Ureter (tissue), 1 donor: ENCODE measurements at regions not wholly inside any gene's neighbourhood (a gene's known extent, or its start where the extent isn't known, plus 50 kb on each side); places are given as distances from the start of the nearest gene placed in this dataset.
A peak's percentile ranks its signal among the peaks of the same experiment; 100 is the strongest.
"Not testable (repeated sequence)": the region's sequence is repeated elsewhere in the genome, so short reads cannot be mapped to it uniquely, and the experiment has no call there.

ENCODE experiments used
- DNase-seq: peaks from one replicate; pipeline ENCODE4 v3.0.0-alpha.2; 2020; ENCODE audit warnings: low spot score
- donor health status: DM: yes; HTN: yes; CAD: no.

GRCh38 chr10:4162571-4163286 is 377.7 kb upstream of the KLF6 start:
- no peak for DNase-seq

GRCh38 chr10:4159173-4159572 is 374.2 kb upstream of the KLF6 start:
- no peak for DNase-seq

- no peak for DNase-seq
These were observed 369.2 kb upstream of the KLF6 start for GRCh38 chr10:4154191-4154715.

- DNase-seq = no peak
These were observed 366.5 kb upstream of the KLF6 start for GRCh38 chr10:4151466-4151865.

- no peak for DNase-seq
These were observed 365.7 kb upstream of the KLF6 start for GRCh38 chr10:4150676-4151075.

- not testable (repeated sequence) for DNase-seq
These were observed 364.5 kb upstream of the KLF6 start for GRCh38 chr10:4149460-4149859.

GRCh38 chr10:4147245-4147644 is 362.2 kb upstream of the KLF6 start:
- DNase-seq = no peak

GRCh38 chr10:4144817-4145216 is 359.8 kb upstream of the KLF6 start:
- no peak for DNase-seq

GRCh38 chr10:4141471-4141870 is 356.5 kb upstream of the KLF6 start:
- no peak for DNase-seq

- DNase-seq = no peak
These were observed 353.2 kb upstream of the KLF6 start for GRCh38 chr10:4138146-4138721.

GRCh38 chr10:4137299-4137698 is 352.3 kb upstream of the KLF6 start:
- DNase-seq = no peak

- no peak for DNase-seq
These were observed 351.1 kb upstream of the KLF6 start for GRCh38 chr10:4136121-4136520.

- DNase-seq = no peak
These were observed 347.2 kb upstream of the KLF6 start for GRCh38 chr10:4132216-4132556.

- no peak for DNase-seq
These were observed 346.6 kb upstream of the KLF6 start for GRCh38 chr10:4131407-4132215.

GRCh38 chr10:4130685-4131084 is 345.7 kb upstream of the KLF6 start:
- no peak for DNase-seq

GRCh38 chr10:4129866-4130477 is 345.0 kb upstream of the KLF6 start:
- no peak for DNase-seq

GRCh38 chr10:4127518-4128315 is 342.7 kb upstream of the KLF6 start:
- peak; percentile 55 for DNase-seq

GRCh38 chr10:4125776-4126175 is 340.8 kb upstream of the KLF6 start:
- DNase-seq = no peak

- no peak for DNase-seq
These were observed 336.7 kb upstream of the KLF6 start for GRCh38 chr10:4121502-4122380.

GRCh38 chr10:4120096-4120853 is 335.3 kb upstream of the KLF6 start:
- DNase-seq = no peak
